ENCODE measurements at regions not wholly inside any gene's neighbourhood (a gene's known extent, or its start where the extent isn't known, plus 50 kb on each side); places are given as distances from the start of the nearest gene placed in this dataset.
"Not testable (repeated sequence)": the region's sequence is repeated elsewhere in the genome, so short reads cannot be mapped to it uniquely, and the experiment has no call there.

- DNase-seq, result not testable (repeated sequence)
Observed at GRCh38 chr16:33712308-33712707, 252.9 kb downstream of the TP53TG3F start.

- DNase-seq, result not testable (repeated sequence)
Observed at GRCh38 chr16:33712851-33713709, 253.7 kb downstream of the TP53TG3F start.

GRCh38 chr16:33713710-33714538 lies 254.5 kb downstream of the TP53TG3F start:
- not testable (repeated sequence) for DNase-seq

DNA sequence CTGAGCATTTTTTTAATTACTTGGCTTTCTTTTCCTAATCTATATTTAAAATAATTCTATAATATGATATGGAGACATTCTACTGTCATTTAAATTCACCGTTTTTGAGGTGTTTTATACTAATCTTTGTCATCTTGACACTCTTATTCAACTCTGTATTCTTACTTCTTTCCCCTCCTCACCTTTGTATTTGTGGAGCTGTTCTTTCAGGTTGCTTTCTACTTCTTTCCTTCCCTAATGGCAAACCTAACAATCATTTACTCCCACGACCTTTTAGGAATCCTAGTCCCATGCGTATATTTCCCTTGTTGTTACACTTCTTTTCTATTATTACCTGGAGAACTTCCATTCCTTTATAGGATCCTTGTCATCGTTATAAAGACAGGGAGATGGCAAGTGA lies 271.8 kb downstream of the TP53TG3F start:
- DNase-seq, result not testable (repeated sequence)

DNA sequence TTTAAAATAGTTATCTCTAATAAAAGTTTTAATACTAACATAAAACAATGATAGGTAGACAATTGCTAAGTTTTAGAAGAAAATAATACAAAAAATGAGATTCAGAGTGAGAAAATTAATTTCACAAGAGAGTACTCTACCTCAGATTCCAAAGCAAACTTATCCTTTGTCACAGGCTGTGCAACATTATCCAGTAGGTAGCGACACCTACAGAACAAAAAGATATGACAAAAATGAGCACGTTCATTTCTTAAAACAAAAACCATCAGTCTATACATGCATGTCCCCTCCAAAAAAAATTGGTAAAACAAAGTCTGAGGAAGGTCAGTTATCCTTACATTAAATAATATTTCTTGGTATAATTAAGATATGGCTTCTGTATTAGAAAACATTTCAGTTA lies 275.2 kb downstream of the TP53TG3F start:
- not testable (repeated sequence) for DNase-seq

DNA sequence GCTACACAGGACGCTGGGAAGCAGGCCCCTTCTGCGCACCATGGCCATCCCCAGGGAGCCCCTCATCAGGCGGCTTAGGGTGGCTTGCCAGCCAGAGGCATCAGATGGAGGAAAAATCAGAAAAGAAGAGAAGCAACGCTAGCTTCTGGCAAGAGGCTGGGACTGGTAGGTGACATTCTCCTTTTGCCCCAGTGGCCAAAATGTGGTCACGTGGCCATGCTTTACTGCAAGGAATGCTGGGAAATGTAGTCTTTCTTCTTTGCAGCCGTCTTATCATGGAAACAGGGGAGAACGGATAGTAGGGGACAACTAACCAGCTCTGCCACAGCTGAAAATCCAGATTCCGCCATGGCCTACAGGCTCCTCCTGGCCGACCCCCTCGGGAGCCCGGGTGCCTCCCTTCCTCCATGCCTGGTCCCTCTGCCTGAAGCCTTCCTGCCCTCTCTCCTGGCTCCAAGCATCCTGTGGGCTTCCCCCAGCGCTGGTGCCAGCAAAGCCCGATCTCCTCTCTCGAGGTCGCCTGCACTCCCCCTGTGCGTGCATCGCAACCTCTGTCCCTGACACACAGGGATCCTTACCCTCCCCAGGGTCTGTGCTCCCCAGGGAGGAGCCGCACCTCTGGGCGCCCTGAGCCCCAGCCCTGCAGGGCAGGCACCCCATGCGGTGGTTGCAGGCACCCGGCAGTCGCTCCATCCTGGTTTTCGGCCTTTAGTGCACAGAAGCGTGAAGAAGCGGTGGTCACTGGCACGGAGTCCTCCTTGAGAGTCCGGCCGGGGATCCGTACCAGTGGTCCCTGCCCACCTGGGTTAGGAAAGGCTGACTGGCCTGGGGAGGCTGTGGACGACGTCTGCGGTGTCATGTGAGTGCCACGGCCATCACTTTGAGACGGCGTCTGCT lies 307.7 kb downstream of the TP53TG3F start:
- DNase-seq, result not testable (repeated sequence)

GRCh38 chr16:33768710-33769109 lies 309.3 kb downstream of the TP53TG3F start:
- peak; percentile 21 for DNase-seq

DNA sequence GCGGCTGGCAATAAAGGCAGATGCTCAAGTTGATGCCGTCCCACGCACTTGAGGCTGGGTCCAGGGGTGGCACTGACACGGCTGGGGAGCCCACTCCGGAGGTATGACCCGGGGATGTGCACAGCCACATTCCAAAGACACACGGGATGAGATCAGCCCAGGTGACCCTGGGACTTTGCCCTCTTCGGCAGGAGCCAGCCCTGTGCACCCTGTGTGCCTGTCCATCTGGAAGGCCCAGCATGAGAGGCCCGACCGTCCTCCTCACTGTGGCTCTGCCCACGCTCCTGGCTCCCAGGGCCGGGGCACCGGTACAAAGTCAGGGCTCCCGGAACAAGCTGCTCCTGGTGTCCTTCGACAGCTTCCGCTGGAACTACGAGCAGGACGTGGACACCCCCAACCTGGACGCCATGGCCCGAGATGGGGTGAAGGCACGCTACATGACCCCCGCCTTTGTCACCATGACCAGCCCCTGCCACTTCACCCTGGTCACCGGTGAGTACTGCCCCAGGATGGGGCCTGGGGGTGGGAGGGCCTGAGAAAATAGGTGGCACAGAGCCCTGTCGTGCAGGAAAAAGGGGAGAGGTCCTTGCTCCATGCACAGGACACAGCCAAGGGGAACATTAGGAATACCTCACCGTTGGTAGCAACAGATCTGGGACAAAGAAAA lies 309.9 kb downstream of the TP53TG3F start:
- not testable (repeated sequence) for DNase-seq

GRCh38 chr16:33770478-33770877 lies 311.1 kb downstream of the TP53TG3F start:
- not testable (repeated sequence) for DNase-seq

DNA sequence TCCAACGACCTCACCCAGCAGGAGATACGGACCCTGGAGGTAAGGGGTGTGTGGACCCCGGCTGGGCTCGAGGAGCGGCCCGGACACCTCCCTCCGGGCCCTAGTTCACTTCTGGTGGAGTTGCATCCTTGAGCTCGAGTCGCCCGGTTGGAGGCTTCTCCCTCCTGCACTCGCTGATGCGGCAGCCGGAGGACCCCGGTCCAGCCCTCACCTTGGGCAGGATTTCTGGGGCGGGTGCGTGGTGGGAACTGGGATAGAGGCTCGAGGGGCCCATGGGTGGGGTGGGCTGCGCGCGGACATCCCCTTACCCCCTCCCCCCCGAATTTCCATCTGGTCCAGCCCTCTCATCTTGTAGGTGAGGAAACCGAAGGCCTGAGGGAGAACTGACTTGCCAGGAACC lies 311.8 kb downstream of the TP53TG3F start:
- DNase-seq, result peak; percentile 20

- DNase-seq, result not testable (repeated sequence)
Observed at GRCh38 chr16:33773966-33774365, 314.6 kb downstream of the TP53TG3F start.

GRCh38 chr16:33774724-33775123 lies 315.3 kb downstream of the TP53TG3F start:
- not testable (repeated sequence) for DNase-seq

DNA sequence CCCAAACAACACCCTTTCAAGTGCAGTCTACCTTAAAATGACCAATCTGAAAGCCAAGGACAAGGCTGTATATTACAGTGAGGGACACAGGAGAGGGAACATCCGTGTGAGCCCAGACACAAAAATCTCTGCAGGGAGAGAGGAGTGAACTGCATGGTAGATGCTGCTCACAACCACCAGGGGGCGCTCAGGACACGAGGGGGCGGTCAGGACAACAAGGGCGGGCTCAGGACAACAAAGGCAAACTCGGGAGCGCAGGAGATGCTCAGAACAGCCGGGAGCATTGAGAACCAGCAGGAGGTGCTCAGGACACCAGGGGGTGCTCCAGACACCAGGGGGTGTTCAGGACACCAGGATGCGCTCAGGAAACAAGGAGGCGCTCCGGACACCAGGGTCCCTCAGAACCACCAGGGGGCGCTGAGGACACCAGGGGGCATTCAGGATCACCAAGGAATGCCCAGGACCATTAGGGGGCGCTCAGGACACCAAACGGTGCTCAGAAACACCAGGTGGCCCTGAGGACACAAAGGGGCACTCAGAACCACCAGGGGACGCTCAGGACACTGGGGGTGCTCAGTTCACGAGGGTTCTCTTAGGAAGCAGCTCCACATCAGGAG lies 357.0 kb downstream of the TP53TG3F start:
- not testable (repeated sequence) for DNase-seq

DNA sequence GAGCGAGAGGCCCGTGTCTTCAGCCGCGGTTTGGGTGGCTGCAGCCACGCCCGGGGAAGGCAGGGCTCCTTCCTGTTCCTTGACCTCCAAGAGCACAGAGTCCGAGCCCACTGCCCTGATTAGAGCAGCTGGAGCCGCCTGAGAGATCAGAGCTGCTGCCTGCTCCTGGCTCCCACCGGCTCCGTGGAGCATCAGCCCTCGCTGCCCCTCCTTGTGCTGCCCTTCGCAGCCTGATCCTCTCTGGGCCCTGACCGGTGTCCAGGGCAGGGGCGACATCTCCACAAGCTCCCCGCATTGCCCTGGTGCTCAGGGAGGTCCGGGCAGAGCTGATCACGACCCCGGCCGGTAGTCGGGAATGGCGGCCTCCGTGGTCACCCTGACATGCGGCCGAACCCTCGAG lies 365.3 kb downstream of the TP53TG3F start:
- not testable (repeated sequence) for DNase-seq

DNA sequence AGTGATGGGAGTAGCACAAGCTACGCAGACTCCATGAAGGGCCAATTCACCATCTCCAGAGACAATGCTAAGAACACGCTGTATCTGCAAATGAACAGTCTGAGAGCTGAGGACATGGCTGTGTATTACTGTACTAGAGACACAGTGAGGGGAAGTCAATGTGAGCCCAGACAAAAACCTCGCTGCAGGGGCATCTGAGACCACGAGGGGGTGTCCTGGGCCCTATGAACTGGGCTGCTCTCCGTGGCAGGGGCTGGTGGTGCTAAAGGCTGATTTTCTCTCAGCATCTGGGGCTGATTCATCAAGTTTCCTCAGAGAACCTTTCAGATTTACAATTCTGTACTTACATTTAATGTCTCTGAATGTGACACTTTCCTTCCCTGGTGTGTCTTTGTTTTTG lies 368.1 kb downstream of the TP53TG3F start:
- not testable (repeated sequence) for DNase-seq

DNA sequence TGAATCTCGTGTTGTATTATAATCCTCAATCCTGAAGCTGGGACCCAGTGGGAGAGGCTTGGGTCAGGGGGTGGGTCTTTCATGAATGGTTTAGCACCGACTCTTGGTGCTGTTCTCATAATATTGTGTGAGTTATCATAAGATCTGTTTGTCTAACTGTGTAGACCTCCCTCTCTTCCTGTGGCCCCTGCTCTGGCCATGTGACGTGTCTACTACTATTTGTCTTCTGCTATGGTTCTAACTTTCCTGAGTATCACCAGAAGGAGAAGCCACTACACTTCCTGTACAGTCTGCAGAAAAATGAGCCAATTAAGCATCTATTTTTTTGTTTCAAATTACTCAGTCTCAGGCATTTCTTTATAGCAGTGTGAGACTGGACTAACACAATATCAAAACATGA lies 379.7 kb downstream of the TP53TG3F start:
- not testable (repeated sequence) for DNase-seq

GRCh38 chr16:33844533-33844932 lies 385.1 kb downstream of the TP53TG3F start:
- not testable (repeated sequence) for DNase-seq

Data from islet precursor cell (in vitro differentiated cells).